HG02943 (cell line): ENCODE measurements at regions not wholly inside any gene's neighbourhood (a gene's known extent, or its start where the extent isn't known, plus 50 kb on each side); places are given as distances from the start of the nearest gene placed in this dataset.

Source experiments
- ATAC-seq: cut with Tn5 transposase; IDR thresholded peaks from one replicate; pipeline ENCODE4 v1.9.1; 2021; ENCODE audit warnings: mild to moderate bottlenecking, low read depth, moderate library complexity; ENCODE audit not compliant: unreplicated experiment

DNA sequence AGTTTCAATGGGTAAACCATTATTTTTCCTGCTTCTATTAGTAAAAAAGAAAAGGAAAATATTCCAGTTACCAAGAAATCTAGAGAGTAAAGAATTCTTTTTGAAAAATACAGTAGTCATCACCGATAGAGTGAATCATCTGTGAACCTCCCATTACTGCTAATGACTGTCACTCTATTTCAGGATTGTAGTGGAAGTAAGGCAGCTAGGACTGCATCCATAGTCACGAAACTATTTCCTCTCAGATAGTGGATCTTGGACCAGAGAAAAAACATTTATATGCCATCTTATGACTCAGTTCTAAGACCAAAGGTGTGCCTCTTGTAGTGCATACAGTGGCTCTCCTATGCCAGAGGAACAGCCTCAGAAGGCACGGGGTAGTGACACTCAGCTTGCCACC, 173.9 kb upstream of the PLEKHA5 start:
- ATAC-seq = no peak

DNA sequence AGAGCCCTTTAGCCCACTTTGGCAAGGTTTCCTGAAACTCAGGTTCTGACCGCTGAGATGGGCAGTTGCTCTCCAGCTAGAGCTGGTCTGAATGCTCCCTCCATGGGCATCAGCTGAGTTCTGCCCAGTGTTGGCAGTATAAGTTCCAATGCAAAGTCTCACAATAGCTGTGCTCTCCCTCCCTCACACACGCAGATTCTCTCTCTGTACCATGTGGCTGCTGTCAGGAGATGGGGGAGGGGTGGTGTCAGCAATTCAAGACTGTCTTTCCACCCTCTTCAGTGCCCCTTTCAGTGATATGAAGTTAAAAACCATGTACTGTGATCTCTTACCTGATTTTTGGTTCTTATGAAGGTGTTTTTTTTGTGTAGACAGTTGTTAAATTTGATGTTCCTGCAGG, 164.3 kb upstream of the PLEKHA5 start:
- no peak for ATAC-seq

DNA sequence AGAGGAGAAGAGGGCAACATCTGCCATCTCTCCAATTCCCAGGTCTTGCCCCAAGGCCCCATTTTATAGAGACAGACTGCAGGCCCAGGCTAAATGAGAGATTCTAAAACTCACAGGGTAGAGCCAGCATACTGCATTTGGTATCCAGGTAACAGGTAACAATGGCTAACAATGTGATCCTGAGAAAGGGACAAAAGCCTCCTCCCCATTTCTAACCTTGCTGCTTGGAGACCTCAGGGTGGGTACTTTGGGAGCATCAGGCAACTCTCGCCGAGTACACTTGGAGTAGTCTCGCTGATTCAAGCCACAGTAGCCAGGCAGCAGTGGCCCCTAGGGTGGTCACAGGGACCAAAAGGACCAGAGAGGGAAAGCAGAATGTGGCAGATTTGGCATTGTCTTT, 162.6 kb upstream of the PLEKHA5 start:
- no peak for ATAC-seq

DNA sequence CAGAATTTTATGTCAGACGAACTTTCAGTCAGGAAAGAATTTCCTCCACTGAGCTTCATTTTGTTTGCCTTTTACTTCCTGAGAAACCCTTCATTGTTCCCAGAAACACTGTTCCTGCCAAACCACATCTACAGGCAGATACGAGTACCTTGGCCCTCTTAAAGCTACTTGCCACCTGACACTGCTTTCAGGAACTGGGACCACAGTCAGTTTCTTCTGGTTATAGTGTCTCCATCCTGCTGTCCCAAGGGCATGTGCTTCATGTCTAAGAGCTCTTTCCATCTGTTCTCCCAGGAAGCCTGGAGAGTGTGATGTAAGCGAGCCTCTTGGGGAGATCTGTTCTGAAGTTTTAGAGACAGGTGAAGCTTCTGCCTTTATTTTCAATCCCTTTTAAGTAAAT, 161.7 kb upstream of the PLEKHA5 start:
- no peak for ATAC-seq

DNA sequence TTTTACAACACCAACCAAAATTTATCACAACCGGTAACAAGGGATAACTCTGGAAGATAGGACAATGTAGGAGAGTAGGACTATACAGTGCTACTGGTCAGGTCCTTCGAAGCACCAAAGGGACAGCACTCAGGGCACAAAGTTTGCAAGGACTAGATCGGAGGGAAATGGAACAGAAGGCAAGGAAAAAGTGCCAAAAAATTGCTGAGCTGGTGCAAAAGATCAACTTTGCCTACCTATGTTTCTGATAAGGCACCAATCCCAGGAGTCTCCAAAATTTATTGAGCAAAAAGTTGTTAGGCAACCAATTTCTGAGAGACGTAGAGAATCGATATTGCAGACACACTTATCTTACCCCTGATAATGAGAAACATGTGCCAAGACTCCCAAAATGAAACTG, 160.0 kb upstream of the PLEKHA5 start:
- ATAC-seq = no peak

DNA sequence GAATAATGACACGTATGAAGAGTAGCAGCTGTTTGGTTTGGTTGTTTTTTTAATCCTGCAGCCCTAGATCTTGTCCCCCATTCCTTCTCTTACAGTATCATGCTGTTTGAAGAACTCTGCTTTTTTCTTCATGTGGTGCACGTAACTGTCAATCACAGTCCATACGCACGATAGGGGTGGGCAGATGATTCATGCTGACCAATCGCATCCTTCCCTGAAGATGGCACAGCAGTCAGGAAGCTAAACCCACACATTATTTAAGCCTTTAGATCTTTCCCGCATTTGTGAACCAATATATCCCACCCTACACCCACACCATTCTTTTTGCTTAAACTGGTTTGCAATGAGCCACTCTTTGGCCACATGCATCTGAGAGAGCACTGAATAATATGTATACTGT, 158.9 kb upstream of the PLEKHA5 start:
- no peak for ATAC-seq

DNA sequence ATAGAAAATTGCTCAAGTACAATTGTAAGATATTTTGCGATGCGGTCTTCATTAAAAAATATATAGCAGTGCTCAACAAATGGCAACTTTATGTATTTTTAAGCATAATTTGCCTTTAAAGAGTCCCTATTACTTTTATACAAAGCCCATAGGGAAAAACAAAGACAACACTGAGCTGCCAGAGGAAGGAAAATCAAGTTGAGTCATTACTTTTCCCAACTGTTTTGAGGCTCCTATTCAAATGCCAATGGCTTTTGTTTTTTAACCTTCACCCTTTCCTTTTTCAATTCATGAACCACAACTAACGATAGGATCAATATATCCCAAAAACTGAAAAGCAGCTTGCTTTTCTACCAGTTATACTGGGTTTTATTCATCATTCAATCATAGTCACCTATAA, 157.6 kb upstream of the PLEKHA5 start:
- no peak for ATAC-seq

DNA sequence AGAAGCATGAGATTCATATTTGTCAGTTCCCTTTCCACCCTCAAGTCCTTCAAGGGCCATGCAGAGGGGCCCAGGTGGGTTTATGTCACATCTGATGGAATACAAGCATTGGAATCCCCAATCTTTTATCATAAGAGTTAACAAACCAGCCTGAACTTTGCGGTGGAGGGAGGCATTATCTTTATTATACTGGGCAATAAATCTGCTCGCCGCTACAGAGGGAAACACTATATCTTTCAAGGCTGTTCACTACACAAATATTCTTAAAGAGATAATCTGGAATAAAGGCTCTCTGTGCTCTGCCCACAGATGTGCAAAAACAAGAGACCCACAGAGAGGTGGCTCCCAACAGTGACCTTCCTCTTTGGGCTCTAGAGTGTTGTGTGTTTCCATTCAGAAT, 153.6 kb upstream of the PLEKHA5 start:
- ATAC-seq = no peak

DNA sequence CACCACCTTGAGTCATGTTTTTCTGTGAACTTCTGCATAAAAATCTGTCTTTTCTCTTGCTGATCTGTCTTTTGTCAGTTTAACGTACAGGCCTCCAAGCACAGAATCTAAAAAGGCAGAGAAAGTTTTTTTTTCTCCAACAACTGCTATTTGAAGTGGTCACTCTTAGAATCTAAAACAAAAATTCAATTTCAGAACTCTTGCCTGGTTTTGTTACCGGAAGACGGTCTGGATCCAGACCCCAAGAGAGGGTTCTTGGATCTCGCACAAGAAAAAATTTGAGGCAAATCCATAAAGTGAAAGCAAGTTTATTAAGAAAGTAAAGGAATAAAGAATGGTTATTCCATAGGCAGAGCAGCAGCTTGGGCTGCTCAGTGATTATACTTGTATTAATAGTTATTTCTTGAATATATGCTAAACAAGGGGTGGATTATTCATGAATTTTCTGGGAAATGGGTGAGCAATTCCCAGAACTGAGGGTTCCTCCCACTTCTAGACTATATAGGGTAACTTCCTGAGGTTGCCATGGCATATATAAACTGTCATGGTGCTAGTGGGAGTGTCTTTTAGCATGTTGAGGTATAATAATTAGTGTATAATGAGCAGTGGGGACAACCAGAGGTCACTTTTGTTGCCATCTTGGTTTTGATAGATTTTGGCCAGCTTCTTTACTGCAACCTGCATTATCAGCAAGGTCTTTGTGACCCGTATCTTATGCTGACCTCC, 150.0 kb upstream of the PLEKHA5 start:
- ATAC-seq = no peak

DNA sequence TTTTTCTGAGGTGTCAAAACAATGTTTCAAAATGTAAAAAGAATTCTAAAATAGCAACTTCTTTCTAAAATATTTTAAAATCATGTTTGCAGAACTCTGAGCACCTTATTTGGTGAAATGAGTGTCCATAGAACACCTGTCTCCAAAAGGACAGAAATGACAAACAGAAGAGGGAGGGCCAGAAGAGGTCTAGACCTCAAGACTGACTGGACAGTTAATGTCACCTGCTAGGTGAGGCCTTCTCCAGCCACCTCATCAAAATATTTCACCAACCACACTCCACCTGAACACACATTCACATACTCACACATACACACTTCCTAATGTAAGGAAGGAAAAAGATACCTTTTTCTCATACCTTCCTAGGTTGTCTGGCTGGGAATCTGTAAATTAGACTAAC, 147.8 kb upstream of the PLEKHA5 start:
- peak; percentile 49 for ATAC-seq

DNA sequence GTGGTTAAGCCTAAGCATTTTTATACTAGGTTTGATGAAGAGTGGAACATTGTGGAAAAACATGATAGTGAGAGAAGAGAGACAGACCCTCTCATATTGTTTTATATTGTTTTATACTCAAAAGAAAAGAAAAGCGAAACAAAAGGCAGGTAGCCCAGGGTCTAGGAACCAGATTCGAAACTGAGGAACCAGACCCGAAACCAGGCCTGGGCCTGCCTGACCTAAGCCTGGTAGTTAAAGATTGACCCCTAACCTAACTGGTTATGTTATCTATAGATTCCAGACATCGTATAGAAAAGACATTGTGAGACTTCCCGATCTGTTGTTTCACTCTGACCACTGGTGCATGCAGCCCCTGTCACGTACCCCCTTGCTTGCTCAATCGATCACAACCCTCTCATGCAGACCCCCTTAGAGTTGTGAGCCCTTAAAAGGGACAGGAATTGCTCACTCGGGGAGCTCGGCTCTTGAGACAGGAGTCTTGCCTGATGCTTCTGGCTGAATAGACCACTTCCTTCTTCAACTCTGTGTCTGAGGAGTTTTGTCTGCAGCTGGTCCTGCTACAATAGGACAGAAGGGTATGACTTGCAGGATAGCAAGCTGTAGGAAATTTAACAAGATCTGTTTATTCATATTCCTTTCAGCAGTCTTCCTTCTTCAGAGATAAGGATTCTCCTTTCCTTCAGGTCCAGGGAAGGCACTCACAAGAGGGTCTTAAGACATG, 147.1 kb upstream of the PLEKHA5 start:
- peak; percentile 59 for ATAC-seq

DNA sequence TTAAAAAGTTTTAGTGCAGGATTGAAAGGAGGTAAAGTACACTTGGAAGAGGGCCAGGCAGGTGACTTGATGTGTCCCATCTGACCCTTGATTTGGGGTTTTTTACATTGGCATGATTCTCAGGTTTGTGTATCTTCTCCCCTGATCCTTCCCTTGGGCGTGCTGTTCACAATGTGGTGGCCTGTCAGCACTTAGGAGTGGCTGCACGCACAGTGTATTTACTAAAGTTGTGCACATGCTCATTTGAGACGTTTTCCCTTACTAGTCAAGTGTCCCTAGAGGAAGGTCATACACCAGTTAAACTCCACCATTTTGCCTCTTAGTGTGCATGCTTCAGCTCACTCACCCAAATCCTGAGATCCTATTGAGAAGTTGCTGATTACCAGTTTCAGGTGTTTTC, 145.7 kb upstream of the PLEKHA5 start:
- ATAC-seq = no peak

DNA sequence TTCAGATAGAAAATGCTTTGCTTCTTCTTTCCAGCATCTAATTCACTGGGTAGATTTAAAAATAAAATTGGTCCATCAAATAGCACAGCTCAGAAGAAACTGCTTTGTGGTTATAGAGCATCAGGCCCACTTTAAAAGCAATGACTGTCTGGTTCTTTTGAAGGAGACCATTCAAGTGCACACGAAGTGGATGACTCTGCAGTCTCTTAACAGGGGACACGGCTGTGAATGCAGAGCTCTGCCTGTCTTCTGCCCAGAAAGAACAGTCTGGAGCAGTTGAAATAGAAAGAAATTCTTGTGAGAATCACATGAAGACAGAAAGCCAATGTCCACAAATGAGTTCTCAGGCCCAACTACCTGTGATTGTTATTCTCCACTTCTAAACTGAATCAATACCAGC, 138.7 kb upstream of the PLEKHA5 start:
- no peak for ATAC-seq

DNA sequence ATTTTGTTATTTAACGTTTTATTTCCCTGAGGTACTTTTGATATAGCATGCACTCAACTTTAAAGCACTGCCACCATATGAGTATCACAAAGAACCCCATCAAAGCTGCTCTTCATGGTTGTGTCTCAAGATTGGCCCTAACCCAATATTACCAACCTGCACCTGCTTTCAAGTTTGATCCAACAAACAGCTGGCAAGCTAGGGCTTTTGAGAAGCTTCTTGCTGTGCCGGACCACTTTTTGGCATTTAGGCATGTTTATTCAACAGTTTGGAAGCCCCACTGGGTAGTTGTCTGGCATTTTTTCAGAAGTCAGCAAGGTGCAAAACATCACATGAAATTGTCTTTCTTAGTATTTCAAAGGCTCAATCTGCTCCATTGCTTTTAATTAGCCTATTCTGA, 137.2 kb upstream of the PLEKHA5 start:
- ATAC-seq = no peak

DNA sequence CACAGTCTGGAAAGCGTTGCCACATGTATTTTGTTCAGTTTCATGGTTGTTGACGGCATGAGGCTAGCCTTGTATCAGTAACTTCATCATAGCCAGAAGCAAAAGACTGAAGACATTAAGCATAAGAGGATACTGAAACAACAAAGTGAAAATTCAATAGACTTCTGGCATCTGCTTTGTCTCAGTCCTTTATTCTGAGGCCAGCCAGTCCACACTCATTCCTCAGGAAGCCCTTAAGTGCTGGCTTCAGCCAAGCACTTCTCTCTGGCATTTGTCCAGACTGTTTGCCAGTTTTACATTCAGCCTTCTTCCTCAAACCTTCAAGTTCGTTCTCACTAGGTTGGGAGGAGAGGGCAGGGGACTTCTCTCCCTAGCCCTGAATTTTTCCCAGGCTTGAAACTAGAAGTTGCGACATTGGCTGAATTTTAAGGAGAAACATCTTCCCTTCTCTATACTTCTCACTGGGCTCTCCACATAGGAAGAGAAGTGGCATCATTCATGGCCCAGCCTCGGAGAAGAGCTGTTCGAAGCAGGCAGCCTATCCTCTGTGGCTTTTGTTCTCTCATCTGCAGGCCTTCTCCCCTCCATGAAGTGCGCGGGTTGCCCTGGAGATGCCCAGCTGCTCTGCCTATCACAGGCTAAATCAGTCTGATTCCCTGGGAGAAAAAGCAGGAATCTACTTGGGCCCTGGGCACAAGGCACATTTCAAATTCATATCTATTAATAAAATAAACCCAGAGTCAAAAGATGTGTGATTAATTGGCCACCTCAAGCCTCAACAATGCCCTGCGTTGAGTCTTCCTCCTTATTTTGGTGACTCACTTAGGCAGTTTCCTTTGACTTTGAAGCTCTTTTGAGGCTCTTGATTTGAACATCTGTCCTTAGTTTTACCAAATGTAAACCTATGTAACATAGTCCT, 130.9 kb upstream of the PLEKHA5 start:
- no peak for ATAC-seq

DNA sequence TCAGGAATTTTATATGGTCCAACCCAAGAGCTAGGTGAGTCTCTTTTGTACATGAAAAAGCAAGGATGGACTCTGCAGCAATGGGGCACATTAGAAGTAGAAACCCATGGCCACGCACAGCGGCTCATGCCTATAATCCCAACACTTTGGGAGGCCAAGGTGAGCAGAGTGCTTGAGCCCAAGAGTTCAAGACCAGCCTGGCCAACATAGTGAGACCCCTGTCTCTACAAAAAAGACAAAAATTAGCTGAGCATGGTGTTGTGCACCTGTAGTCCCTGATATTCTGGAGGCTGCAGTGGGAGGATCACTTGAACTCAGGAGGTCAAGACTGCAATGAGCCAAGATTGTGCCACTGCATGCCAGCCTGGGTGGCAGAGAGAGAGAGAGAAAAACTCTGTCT, 128.7 kb upstream of the PLEKHA5 start:
- ATAC-seq = no peak

DNA sequence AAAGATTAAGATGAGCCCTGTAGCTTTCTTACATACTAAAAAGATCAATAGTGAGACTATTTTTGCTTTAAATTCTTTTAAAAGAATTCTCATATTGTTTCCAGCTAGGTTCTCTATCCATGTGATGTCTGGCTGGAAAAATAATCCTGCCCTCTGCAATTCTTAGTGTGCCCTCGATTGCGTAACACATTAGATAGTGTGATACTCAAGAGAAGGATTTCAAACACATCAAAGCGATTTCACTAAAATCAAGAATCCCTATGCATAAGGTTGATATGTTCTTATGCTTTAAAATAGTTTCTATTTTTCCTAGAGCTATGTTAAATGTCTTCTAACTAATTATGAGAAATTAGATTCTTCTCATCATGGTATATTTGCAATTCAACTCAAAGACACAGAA, 127.3 kb upstream of the PLEKHA5 start:
- ATAC-seq = no peak

DNA sequence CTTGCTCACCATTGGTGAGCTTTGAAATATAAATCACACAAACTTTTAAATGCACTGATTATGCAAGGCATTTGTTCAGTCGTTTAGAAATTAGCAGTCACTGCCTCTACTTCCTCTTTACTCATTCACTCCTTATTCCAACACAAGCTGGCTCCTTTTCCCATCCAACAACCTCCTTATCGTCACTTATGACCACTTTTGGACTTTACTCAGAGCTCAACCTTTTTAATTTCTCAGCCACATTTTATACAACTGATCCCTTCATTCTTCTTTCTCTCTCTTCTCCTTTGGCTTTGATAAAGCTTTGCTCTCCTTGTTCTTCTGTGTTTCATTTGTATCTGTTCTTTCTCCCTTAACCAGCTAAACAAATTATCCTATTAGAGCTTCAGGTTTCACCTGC, 126.4 kb upstream of the PLEKHA5 start:
- no peak for ATAC-seq

DNA sequence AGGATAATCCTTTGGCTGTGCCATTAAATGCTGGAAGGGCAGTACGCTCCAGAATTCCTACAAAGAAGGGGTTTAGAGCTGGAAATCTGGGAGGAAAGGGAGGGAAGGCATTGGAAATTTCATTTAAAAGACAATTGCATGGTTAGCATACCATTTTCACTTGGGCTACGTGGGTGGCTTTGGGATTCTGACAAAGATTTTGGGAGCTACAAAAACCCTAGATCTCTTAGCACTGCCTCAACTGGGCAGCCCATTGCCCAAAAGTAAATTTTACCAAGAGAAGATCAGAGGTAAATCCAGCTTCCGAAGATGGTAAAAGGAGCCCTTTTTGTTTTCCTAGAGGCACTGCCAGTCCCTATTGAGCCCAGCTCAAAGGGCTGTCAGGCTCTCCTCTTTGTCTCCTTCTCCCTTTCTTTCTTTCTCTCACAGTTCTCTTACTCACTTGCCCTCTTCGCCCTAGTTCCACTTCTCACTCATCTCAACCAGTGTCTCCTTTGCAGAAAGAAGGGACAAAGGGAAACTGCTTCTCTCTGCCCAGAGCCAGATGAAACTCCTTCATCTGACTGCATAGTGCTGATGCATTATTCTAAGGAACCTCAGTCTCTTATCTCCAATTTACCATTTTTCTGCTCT, 125.4 kb upstream of the PLEKHA5 start:
- ATAC-seq = no peak

DNA sequence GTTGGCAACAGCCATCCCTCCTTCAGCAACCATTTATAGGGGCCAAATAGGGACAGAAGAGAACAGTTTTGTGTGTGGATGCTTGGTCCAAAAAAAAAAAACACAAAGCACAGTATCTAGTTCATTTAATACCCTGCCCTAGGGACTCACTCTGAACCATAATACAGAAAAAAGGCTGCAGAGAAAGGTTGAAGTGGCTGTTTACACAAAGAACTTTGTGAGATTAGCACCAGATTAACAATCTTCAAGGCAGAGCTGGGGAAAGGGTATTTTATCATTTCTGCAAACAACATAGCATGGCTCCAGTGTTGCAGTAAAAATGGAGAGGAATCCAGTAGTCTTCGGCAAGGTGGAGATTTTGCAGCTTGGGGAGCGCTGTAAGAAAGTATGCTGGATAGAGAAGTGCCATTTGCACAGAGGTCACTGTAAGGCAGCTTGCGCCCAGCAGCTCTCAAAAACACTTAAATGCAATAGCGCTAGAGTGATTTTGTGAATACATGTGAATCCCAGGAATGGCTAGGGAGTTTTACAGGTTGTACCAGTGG, 124.2 kb upstream of the PLEKHA5 start:
- no peak for ATAC-seq
